ENCODE measurements at regions not wholly inside any gene's neighbourhood (a gene's known extent, or its start where the extent isn't known, plus 50 kb on each side); places are given as distances from the start of the nearest gene placed in this dataset.

DNA sequence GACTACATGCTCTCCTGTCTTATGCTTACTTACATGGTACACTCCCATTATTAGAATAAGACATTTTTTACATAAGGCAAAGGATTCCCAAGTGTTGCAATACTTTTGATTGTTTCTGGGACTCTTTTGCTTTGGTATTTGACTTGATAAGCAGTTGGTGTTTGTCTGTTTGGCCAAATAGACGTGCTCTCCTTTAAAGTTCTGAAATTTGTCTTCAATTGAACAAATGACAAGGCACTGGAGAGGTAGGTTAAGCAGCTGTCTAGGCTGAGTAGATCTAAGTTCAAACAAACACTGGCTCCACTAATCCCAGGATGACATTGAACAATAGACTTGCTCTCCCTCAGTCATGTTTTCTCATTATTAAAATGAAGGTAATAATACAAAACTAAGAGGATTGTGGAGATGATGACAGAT, 430.5 kb downstream of the STK39 start (continued):
- no peak for TF ChIP-seq YY1 (IDR thresholded peaks at IDR 0.05; ENCODE audit: low read depth, low read length)
